H9 (cell line): ENCODE measurements at regions not wholly inside any gene's neighbourhood (a gene's known extent, or its start where the extent isn't known, plus 50 kb on each side); places are given as distances from the start of the nearest gene placed in this dataset.

ENCODE experiments used
- DNase-seq: peaks from one replicate; pipeline ENCODE4 v3.0.0-alpha.2; 2017
- H2AFZ ChIP-seq: one replicate; pipeline ENCODE4 v1.6.1; 2013; ENCODE audit warnings: mild to moderate bottlenecking, low read length, control low read depth, moderate library complexity
- H2AK5ac ChIP-seq: 2 replicates; pipeline ENCODE4 v1.6.1; 2013; ENCODE audit warnings: low read length, control low read depth, mixed read lengths; ENCODE audit not compliant: insufficient read length
- H2BK120ac ChIP-seq: one replicate; pipeline ENCODE4 v1.6.1; 2013; ENCODE audit warnings: low read depth, mild to moderate bottlenecking, low read length, control low read depth, inconsistent platforms; ENCODE audit not compliant: poor library complexity, severe bottlenecking
- H2BK12ac ChIP-seq: 2 replicates; pipeline ENCODE4 v1.6.1; 2013; ENCODE audit warnings: low read length, control low read depth, mixed read lengths, low read depth; ENCODE audit not compliant: insufficient read length
- H2BK15ac ChIP-seq: 2 replicates; pipeline ENCODE4 v1.6.1; 2013; ENCODE audit warnings: low read depth, low read length, control low read depth
- H2BK20ac ChIP-seq: one replicate; pipeline ENCODE4 v1.6.1; 2013; ENCODE audit warnings: low read depth, mild to moderate bottlenecking, low read length, control low read depth, inconsistent platforms; ENCODE audit not compliant: poor library complexity, severe bottlenecking
- H2BK5ac ChIP-seq: 2 replicates; pipeline ENCODE4 v1.6.1; 2013; ENCODE audit warnings: low read length, control low read depth, mixed read lengths; ENCODE audit not compliant: insufficient read length
- H3K14ac ChIP-seq: 2 replicates; pipeline ENCODE4 v1.6.1; 2013; ENCODE audit warnings: low read length, control low read depth; ENCODE audit not compliant: insufficient read depth
- H3K18ac ChIP-seq: 2 replicates; pipeline ENCODE4 v1.6.1; 2013; ENCODE audit warnings: low read depth, mild to moderate bottlenecking, mixed read lengths, low read length, control low read depth; ENCODE audit not compliant: insufficient read length
- H3K23ac ChIP-seq: 2 replicates; pipeline ENCODE4 v1.6.1; 2013; ENCODE audit warnings: low read length, control low read depth, mixed read lengths, low read depth; ENCODE audit not compliant: insufficient read length
- H3K23me2 ChIP-seq: 2 replicates; pipeline ENCODE4 v1.6.1; 2013; ENCODE audit warnings: low read depth, mild to moderate bottlenecking, mixed read lengths, low read length, control low read depth; ENCODE audit not compliant: insufficient read length, poor library complexity, severe bottlenecking
- H3K27ac ChIP-seq: 2 replicates; pipeline ENCODE4 v1.5.1; 2013; ENCODE audit warnings: low read length, control low read depth, mixed read lengths, low read depth; ENCODE audit not compliant: insufficient read length
- H3K27me3 ChIP-seq: 2 replicates; pipeline ENCODE4 v1.6.1; 2013; ENCODE audit warnings: low read length, control low read depth, inconsistent platforms; ENCODE audit not compliant: insufficient read depth
- H3K4ac ChIP-seq: 2 replicates; pipeline ENCODE4 v1.6.1; 2013; ENCODE audit warnings: low read depth, mild to moderate bottlenecking, control low read depth, inconsistent platforms, low read length, moderate library complexity
- H3K4me1 ChIP-seq: 2 replicates; pipeline ENCODE4 v1.6.1; 2013; ENCODE audit warnings: low read length, control low read depth, inconsistent platforms; ENCODE audit not compliant: insufficient read depth
- H3K4me2 ChIP-seq: 2 replicates; pipeline ENCODE4 v1.6.1; 2013; ENCODE audit warnings: low read length, control low read depth, mixed read lengths; ENCODE audit not compliant: insufficient read length, insufficient read depth
- H3K56ac ChIP-seq: 2 replicates; pipeline ENCODE4 v1.6.1; 2013; ENCODE audit warnings: low read depth, mild to moderate bottlenecking, mixed read lengths, low read length, control low read depth; ENCODE audit not compliant: insufficient read length
- H3K79me1 ChIP-seq: 2 replicates; pipeline ENCODE4 v1.6.1; 2013; ENCODE audit warnings: low read depth, mild to moderate bottlenecking, moderate library complexity, low read length, control low read depth, inconsistent platforms; ENCODE audit not compliant: insufficient read depth, poor library complexity, severe bottlenecking
- H3K79me2 ChIP-seq: 2 replicates; pipeline ENCODE4 v1.6.1; 2013; ENCODE audit warnings: low read length, control low read depth, inconsistent platforms; ENCODE audit not compliant: insufficient read depth
- H3K9ac ChIP-seq: 2 replicates; pipeline ENCODE4 v1.6.1; 2013; ENCODE audit warnings: low read length, control low read depth, mixed read lengths; ENCODE audit not compliant: insufficient read length; ENCODE audit errors: extremely low read depth
- H3K9me3 ChIP-seq: one replicate; pipeline ENCODE4 v1.6.1; 2013; ENCODE audit warnings: low read depth, low read length, inconsistent platforms; ENCODE audit not compliant: control insufficient read depth
- H3T11ph ChIP-seq: one replicate; pipeline ENCODE4 v1.6.1; 2013; ENCODE audit warnings: mild to moderate bottlenecking, low read length, control low read depth, inconsistent platforms
- H4K20me1 ChIP-seq: one replicate; pipeline ENCODE4 v1.6.1; 2013; ENCODE audit not compliant: control insufficient read depth, insufficient read length, insufficient read depth
- H4K5ac ChIP-seq: 2 replicates; pipeline ENCODE4 v1.6.1; 2013; ENCODE audit warnings: low read depth, mild to moderate bottlenecking, mixed read lengths, low read length, control low read depth; ENCODE audit not compliant: insufficient read length
- H4K8ac ChIP-seq: replicated peaks from 2 replicates; pipeline ENCODE4 v1.6.1; 2013; ENCODE audit warnings: low read length, control low read depth, mixed read lengths, low read depth; ENCODE audit not compliant: insufficient read length
- H4K91ac ChIP-seq: 2 replicates; pipeline ENCODE4 v1.6.1; 2013; ENCODE audit warnings: low read depth, mild to moderate bottlenecking, moderate library complexity, mixed read lengths, low read length, control low read depth; ENCODE audit not compliant: insufficient read length
- H3K27ac Mint-ChIP-seq, 3 experiments: 2 replicates in 2 of 3; 3 replicates in 1 of 3; pipeline ENCODE4 v1.8.0; 2020 to 2021; ENCODE audit warnings: mixed read lengths in 3 of 3, mild to moderate bottlenecking in 1 of 3, moderate library complexity in 1 of 3
- H3K27me3 Mint-ChIP-seq: 2 replicates; pipeline ENCODE4 v1.8.0; 2021; ENCODE audit warnings: low read depth, mild to moderate bottlenecking, moderate library complexity, mixed read lengths
- H3K36me3 Mint-ChIP-seq, 3 experiments: 2 replicates in 2 of 3; 3 replicates in 1 of 3; pipeline ENCODE4 v1.8.0; 2020 to 2021; ENCODE audit warnings: low read depth in 3 of 3, mixed read lengths in 3 of 3; ENCODE audit not compliant: insufficient read depth in 1 of 3
- H3K4me1 Mint-ChIP-seq, 2 experiments: 2 replicates each; pipeline ENCODE4 v1.8.0; 2020; ENCODE audit warnings: mixed read lengths in 2 of 2
- H3K4me3 Mint-ChIP-seq, 2 experiments: 2 replicates in 1 of 2; 3 replicates in 1 of 2; pipeline ENCODE4 v1.8.0; 2020 to 2021; ENCODE audit warnings: mild to moderate bottlenecking in 2 of 2, mixed read lengths in 2 of 2, moderate library complexity in 1 of 2
- H3K9me3 Mint-ChIP-seq, 2 experiments: 2 replicates in 1 of 2; 3 replicates in 1 of 2; pipeline ENCODE4 v1.8.0; 2020; ENCODE audit warnings: mild to moderate bottlenecking in 2 of 2, mixed read lengths in 2 of 2, moderate library complexity in 1 of 2
- CTCF ChIP-seq: fragments of 200-600 bp; sonication (generic); conservative IDR thresholded peaks from 3 replicates; pipeline ENCODE4 v1.8.0; 2021; ENCODE audit warnings: antibody characterized with exemption, mild to moderate bottlenecking
- WGBS: extraction: QIAGEN DNeasy Blood & Tissue Kit; methylation state at CpG from one replicate; pipeline ENCODE4 v1.1.7; 2013; ENCODE audit warnings: missing lambda C conversion rate, low lambda C conversion rate, mixed read lengths; ENCODE audit not compliant: insufficient read length; ENCODE audit errors: extremely low coverage; 5-methylcytosine and 5-hydroxymethylcytosine counted together

- Histone ChIP-seq H4K91ac (no peak overlapping the region), H2BK20ac (no peak overlapping the region), H3K27ac (no peak overlapping the region), H3K79me1 (no peaks in the 10 kb centered on the region), H3K79me2 (no peaks in the 10 kb centered on the region), H3K56ac (no peak overlapping the region), H3K9me3 (no peaks in the 10 kb centered on the region), H2AFZ (no peak overlapping the region), H3T11ph (no peak overlapping the region), H3K18ac (no peak overlapping the region), H3K9ac (no peak overlapping the region), H2AK5ac (no peak overlapping the region), H3K4ac (no peak overlapping the region), H3K23me2 (no peaks in the 10 kb centered on the region), H3K4me1 (peaks cover 2% of the 10 kb centered on the region; the same call in 1 of the 2 replicates), H2BK5ac (no peak overlapping the region), H3K14ac (no peak overlapping the region), H4K5ac (no peak overlapping the region), H4K20me1 (no peaks in the 10 kb centered on the region), H2BK120ac (no peak overlapping the region), H2BK15ac (no peak overlapping the region), H3K4me2 (no peak overlapping the region), H3K23ac (no peak overlapping the region), H3K27me3 (no peaks in the 10 kb centered on the region), H2BK12ac (no peak overlapping the region), H4K8ac (no peak overlapping the region)
- H3K27me3 Mint-ChIP-seq = no peaks in the 10 kb centered on the region
- H3K4me3 Mint-ChIP-seq = no peak overlapping the region
- no peak overlapping the region for H3K27ac Mint-ChIP-seq
- DNase-seq = no peak
- no CpG with 5 or more reads among the region's 1 CpG for WGBS
- peaks cover 14 to 15% of the 10 kb centered on the region in 2 experiments for H3K4me1 Mint-ChIP-seq
- H3K36me3 Mint-ChIP-seq = peaks cover 0 to 5% (median 0%) of the 10 kb centered on the region in 3 experiments; a peak in 1 of 7 replicates
- no peak for TF ChIP-seq CTCF
- no peaks in the 10 kb centered on the region for H3K9me3 Mint-ChIP-seq
These were observed 350.4 kb upstream of the ZC3H15 start for GRCh38 chr2:186135686-186136085.
